BE2C (cell line): ENCODE measurements at regions not wholly inside any gene's neighbourhood (a gene's known extent, or its start where the extent isn't known, plus 50 kb on each side); places are given as distances from the start of the nearest gene placed in this dataset.

ENCODE experiments used
- DNase-seq: peaks from one replicate; pipeline ENCODE4 v3.0.0-alpha.2; 2020
- H3K27me3 ChIP-seq: fragments of 250-450 bp; sonication (Bioruptor Pico); 2 replicates; pipeline ENCODE4 v1.5.1; 2020; ENCODE audit warnings: mild to moderate bottlenecking
- H3K36me3 ChIP-seq: fragments of 250-450 bp; sonication (Bioruptor Pico); 2 replicates; pipeline ENCODE4 v1.5.1; 2020; ENCODE audit warnings: mild to moderate bottlenecking
- H3K4me1 ChIP-seq: fragments of 250-450 bp; sonication (Bioruptor Pico); 2 replicates; pipeline ENCODE4 v1.5.1; 2020
- H3K4me3 ChIP-seq: 2 replicates; pipeline ENCODE4 v1.5.1; 2011; ENCODE audit warnings: low read depth, low read length
- H3K9me3 ChIP-seq: fragments of 250-450 bp; sonication (Bioruptor Pico); 2 replicates; pipeline ENCODE4 v1.5.1; 2020
- CTCF ChIP-seq: IDR thresholded peaks from 2 replicates; pipeline ENCODE4 v1.5.1; 2012; ENCODE audit warnings: mild to moderate bottlenecking, low read depth, low read length

GRCh38 chr11:8810540-8811301, 100.3 kb upstream of the AKIP1 start:
- no peaks in the 10 kb centered on the region for H3K36me3 ChIP-seq
- TF ChIP-seq CTCF: no peak
- peak overlapping the region; percentile 76 for H3K4me3 ChIP-seq
- no peaks in the 10 kb centered on the region for H3K9me3 ChIP-seq
- DNase-seq: peak; percentile 65
- no peaks in the 10 kb centered on the region for H3K4me1 ChIP-seq
- H3K27me3 ChIP-seq: no peaks in the 10 kb centered on the region

DNA sequence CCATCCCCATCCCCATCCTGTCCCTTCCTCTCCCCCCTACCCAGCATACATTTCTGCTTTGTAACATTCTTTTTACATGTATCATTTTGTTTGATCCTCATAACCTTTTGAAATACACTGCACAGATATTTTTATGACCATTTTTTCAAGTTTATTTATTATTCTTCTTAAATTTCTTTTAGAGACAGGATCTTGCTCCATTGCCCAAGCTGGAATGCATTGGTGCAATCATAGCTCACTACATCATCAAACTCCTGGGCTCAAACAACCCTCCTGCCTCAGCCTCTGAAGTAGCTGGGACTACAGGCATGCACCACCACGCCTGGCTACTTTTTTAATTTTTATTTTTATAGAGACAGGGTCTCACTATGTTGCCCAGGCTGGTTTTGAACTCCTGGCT, 99.4 kb upstream of the AKIP1 start:
- Histone ChIP-seq H3K4me3 (no peak overlapping the region), H3K27me3 (no peaks in the 10 kb centered on the region), H3K9me3 (no peaks in the 10 kb centered on the region), H3K36me3 (no peaks in the 10 kb centered on the region), H3K4me1 (no peaks in the 10 kb centered on the region)
- no peak for TF ChIP-seq CTCF
- DNase-seq: no peak

GRCh38 chr11:8812438-8812837, 98.6 kb upstream of the AKIP1 start:
- Histone ChIP-seq H3K27me3 (no peaks in the 10 kb centered on the region), H3K4me1 (no peaks in the 10 kb centered on the region), H3K9me3 (no peaks in the 10 kb centered on the region), H3K4me3 (no peak overlapping the region), H3K36me3 (no peaks in the 10 kb centered on the region)
- no peak for TF ChIP-seq CTCF
- no peak for DNase-seq

DNA sequence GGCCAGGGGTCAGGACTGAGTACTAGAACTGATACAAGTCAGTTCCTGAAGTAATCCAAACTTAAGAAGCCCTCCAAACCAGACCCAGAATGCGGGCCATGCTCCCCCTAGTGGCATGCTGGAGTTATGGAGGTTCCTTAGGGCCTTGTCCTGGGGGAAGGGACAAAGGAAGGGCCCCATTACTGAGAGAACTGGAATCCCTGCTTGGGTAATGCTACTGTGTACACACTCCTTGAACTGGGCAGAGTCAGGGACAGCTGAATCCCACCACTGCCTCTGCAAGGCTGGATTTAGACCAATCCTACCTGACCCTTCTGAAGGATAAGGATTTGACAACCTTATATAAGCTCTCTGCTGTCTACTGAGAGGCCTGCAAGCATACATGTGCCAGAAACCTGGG, 97.3 kb upstream of the AKIP1 start:
- DNase-seq: peak; percentile 64
- TF ChIP-seq CTCF: peak; percentile 81

DNA sequence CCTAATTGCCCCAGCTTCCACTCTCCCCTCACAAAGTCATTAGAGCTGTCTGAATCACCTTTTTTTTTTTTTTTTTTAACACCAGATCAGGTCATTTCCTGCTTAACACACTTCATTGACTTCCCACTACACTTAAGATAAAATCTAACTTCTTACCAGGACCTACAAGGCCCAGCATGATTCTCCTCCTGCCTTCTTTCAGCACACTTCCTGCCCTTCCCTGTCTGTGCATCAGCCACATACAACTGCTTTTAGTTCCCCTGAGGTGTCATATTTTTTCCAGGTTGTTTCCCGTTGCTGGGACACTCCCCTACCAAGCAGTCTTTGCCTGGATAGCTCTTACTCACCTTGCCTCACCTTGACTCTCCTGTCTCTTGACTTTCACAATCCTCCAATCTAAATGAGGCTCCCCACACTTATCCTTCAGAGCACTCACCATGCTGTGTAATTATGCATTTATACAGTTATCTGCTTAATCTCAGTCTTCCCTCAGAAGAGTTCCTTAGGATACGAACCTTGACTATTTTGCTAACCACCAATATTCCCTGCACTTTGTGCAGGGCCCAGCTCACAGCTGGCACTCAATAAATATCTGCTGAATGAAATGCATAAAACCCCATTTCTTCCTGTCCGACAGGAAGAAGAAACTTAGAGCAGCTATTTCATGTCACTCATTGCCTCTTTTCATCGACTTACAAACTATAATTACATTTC, 96.6 kb upstream of the AKIP1 start:
- no peak for TF ChIP-seq CTCF
- Histone ChIP-seq H3K9me3 (no peaks in the 10 kb centered on the region), H3K27me3 (no peaks in the 10 kb centered on the region), H3K36me3 (no peaks in the 10 kb centered on the region), H3K4me1 (no peaks in the 10 kb centered on the region), H3K4me3 (no peak overlapping the region)
- no peak for DNase-seq

More for the DNA sequence above, 97.3 kb upstream of the AKIP1 start:
- Histone ChIP-seq H3K9me3 (no peaks in the 10 kb centered on the region), H3K4me1 (no peaks in the 10 kb centered on the region), H3K27me3 (no peaks in the 10 kb centered on the region), H3K4me3 (no peak overlapping the region), H3K36me3 (no peaks in the 10 kb centered on the region)

- Histone ChIP-seq H3K4me1 (no peaks in the 10 kb centered on the region), H3K4me3 (no peak overlapping the region), H3K27me3 (no peaks in the 10 kb centered on the region), H3K36me3 (no peaks in the 10 kb centered on the region), H3K9me3 (no peaks in the 10 kb centered on the region)
- DNase-seq: no peak
- no peak for TF ChIP-seq CTCF
Observed at GRCh38 chr11:8814923-8815240, 96.1 kb upstream of the AKIP1 start.
